ENCODE measurements at regions not wholly inside any gene's neighbourhood (a gene's known extent, or its start where the extent isn't known, plus 50 kb on each side); places are given as distances from the start of the nearest gene placed in this dataset.

GRCh38 chr4:83759611-83760010, 223.7 kb downstream of the GPAT3 start:
- CTCF ChIA-PET = no interaction called here
- no peak overlapping the region for H3K27ac ChIP-seq

DNA sequence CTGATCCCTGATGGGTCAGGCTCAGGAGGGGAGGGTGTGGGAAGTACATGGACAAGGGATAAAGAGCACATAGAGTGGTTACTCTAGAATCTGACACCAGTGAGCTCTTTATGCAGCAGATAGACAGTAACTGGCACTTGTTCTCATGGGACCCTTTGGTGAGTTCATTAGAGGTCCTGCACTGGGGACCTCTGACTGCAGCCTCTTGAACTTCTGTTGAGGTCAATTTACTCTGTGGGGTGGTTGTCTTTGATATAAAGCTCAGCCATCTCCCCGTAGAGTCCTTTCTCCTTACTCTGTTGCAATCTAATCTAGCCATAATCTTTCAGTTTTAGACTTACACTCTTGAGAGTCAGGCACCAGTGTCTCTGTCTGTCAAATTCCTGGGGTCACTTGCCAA, 222.4 kb downstream of the GPAT3 start:
- H3K27ac ChIP-seq = no peak overlapping the region
- no peak for DNase-seq (ENCODE audit: low spot score)
- ChIA-PET CTCF (no interaction called here), POLR2A (ENCODE audit: low non-redundant PET) (no interaction called here)
- TF ChIP-seq, protein P1, sequence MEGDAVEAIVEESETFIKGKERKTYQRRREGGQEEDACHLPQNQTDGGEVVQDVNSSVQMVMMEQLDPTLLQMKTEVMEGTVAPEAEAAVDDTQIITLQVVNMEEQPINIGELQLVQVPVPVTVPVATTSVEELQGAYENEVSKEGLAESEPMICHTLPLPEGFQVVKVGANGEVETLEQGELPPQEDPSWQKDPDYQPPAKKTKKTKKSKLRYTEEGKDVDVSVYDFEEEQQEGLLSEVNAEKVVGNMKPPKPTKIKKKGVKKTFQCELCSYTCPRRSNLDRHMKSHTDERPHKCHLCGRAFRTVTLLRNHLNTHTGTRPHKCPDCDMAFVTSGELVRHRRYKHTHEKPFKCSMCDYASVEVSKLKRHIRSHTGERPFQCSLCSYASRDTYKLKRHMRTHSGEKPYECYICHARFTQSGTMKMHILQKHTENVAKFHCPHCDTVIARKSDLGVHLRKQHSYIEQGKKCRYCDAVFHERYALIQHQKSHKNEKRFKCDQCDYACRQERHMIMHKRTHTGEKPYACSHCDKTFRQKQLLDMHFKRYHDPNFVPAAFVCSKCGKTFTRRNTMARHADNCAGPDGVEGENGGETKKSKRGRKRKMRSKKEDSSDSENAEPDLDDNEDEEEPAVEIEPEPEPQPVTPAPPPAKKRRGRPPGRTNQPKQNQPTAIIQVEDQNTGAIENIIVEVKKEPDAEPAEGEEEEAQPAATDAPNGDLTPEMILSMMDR (conservative IDR thresholded peaks at IDR 0.05; ENCODE audit: low read depth) = no peak

More at GRCh38 chr4:83759611-83760010, 223.7 kb downstream of the GPAT3 start:
- TF ChIP-seq, protein P1 (conservative IDR thresholded peaks at IDR 0.05; ENCODE audit: low read depth) = no peak
- POLR2A ChIA-PET (ENCODE audit: low non-redundant PET) = no interaction called here
- DNase-seq (ENCODE audit: low spot score) = no peak

GRCh38 chr4:83757121-83757621, 221.3 kb downstream of the GPAT3 start:
- peak; percentile 34 for DNase-seq (ENCODE audit: low spot score)
- POLR2A ChIA-PET (ENCODE audit: low non-redundant PET) = no interaction called here
- no peak overlapping the region for H3K27ac ChIP-seq
- CTCF ChIA-PET = no interaction called here
- TF ChIP-seq, protein P1 (conservative IDR thresholded peaks at IDR 0.05; ENCODE audit: low read depth) = no peak

- DNase-seq (ENCODE audit: low spot score) = no peak
- TF ChIP-seq, protein P1 (conservative IDR thresholded peaks at IDR 0.05; ENCODE audit: low read depth) = no peak
- POLR2A ChIA-PET (ENCODE audit: low non-redundant PET) = no interaction called here
- H3K27ac ChIP-seq = no peak overlapping the region
- CTCF ChIA-PET = interaction anchor here (0.6 kb wide), 1 partner anchor 37 kb away, joined by 5 read pairs; no protein-coding TSS in a partner anchor
Observed at GRCh38 chr4:83753260-83753659, 217.4 kb downstream of the GPAT3 start.

DNA sequence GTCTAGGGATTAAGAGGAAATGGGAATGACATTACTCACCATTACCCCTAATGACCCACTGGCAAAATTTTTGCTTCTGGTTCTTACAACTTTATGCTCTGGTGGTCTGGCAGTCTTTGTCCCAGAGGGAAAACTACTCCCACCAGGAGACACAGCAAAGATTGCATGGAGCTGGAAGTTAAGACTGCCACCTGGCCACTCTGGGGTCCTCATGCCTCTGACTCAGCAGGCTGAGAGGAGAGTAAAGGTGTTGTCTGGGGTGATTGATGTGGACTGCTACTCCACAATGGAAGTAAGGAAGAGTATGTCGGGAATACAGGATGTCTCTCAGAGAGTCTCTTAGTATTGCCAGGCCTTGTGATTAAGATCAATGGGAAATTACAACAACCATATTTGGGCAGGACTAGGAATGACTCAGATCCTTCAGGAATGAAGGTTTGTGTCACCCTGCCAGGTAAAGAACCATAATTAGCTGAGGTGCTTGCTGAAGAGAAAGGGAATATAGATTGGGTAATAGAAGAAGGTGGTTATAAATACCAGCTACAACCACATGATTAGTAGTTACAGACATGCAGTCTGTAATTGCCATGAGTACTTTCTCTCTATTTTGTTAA, 215.5 kb downstream of the GPAT3 start:
- CTCF ChIA-PET = no interaction called here
- DNase-seq (ENCODE audit: low spot score) = peak; percentile 42
- TF ChIP-seq, protein P1 (conservative IDR thresholded peaks at IDR 0.05; ENCODE audit: low read depth) = no peak
- POLR2A ChIA-PET (ENCODE audit: low non-redundant PET) = no interaction called here
- no peak overlapping the region for H3K27ac ChIP-seq

- no peak overlapping the region for H3K27ac ChIP-seq
- DNase-seq (ENCODE audit: low spot score) = no peak
- ChIA-PET POLR2A (ENCODE audit: low non-redundant PET) (no interaction called here), CTCF (no interaction called here)
- TF ChIP-seq, protein P1 (conservative IDR thresholded peaks at IDR 0.05; ENCODE audit: low read depth) = no peak
Observed at GRCh38 chr4:83748711-83749110, 212.8 kb downstream of the GPAT3 start.
